22Rv1 (cell line): ENCODE measurements at regions not wholly inside any gene's neighbourhood (a gene's known extent, or its start where the extent isn't known, plus 50 kb on each side); places are given as distances from the start of the nearest gene placed in this dataset.

ENCODE experiments used
- CTCF ChIP-seq: fragments of 450-650 bp; IDR thresholded peaks from 2 replicates; pipeline ENCODE4 v1.5.1; 2017; ENCODE audit warnings: mild to moderate bottlenecking
- ZFX ChIP-seq: fragments of 450-650 bp; IDR thresholded peaks from 2 replicates; pipeline ENCODE4 v1.6.1; 2017; ENCODE audit warnings: antibody characterized with exemption, borderline replicate concordance

- TF ChIP-seq CTCF: no peak
- no peak for TF ChIP-seq ZFX
Observed at GRCh38 chr14:22477569-22478194, 111.3 kb downstream of the DAD1 start.
